H9 (cell line): ENCODE measurements at regions not wholly inside any gene's neighbourhood (a gene's known extent, or its start where the extent isn't known, plus 50 kb on each side); places are given as distances from the start of the nearest gene placed in this dataset.

Source experiments
- DNase-seq: peaks from one replicate; pipeline ENCODE4 v3.0.0-alpha.2; 2017
- H2AFZ ChIP-seq: one replicate; pipeline ENCODE4 v1.6.1; 2013; ENCODE audit warnings: mild to moderate bottlenecking, low read length, control low read depth, moderate library complexity
- H2AK5ac ChIP-seq: 2 replicates; pipeline ENCODE4 v1.6.1; 2013; ENCODE audit warnings: low read length, control low read depth, mixed read lengths; ENCODE audit not compliant: insufficient read length
- H2BK120ac ChIP-seq: one replicate; pipeline ENCODE4 v1.6.1; 2013; ENCODE audit warnings: low read depth, mild to moderate bottlenecking, low read length, control low read depth, inconsistent platforms; ENCODE audit not compliant: poor library complexity, severe bottlenecking
- H2BK12ac ChIP-seq: 2 replicates; pipeline ENCODE4 v1.6.1; 2013; ENCODE audit warnings: low read length, control low read depth, mixed read lengths, low read depth; ENCODE audit not compliant: insufficient read length
- H2BK15ac ChIP-seq: 2 replicates; pipeline ENCODE4 v1.6.1; 2013; ENCODE audit warnings: low read depth, low read length, control low read depth
- H2BK20ac ChIP-seq: one replicate; pipeline ENCODE4 v1.6.1; 2013; ENCODE audit warnings: low read depth, mild to moderate bottlenecking, low read length, control low read depth, inconsistent platforms; ENCODE audit not compliant: poor library complexity, severe bottlenecking
- H2BK5ac ChIP-seq: 2 replicates; pipeline ENCODE4 v1.6.1; 2013; ENCODE audit warnings: low read length, control low read depth, mixed read lengths; ENCODE audit not compliant: insufficient read length
- H3K14ac ChIP-seq: 2 replicates; pipeline ENCODE4 v1.6.1; 2013; ENCODE audit warnings: low read length, control low read depth; ENCODE audit not compliant: insufficient read depth
- H3K18ac ChIP-seq: 2 replicates; pipeline ENCODE4 v1.6.1; 2013; ENCODE audit warnings: low read depth, mild to moderate bottlenecking, mixed read lengths, low read length, control low read depth; ENCODE audit not compliant: insufficient read length
- H3K23ac ChIP-seq: 2 replicates; pipeline ENCODE4 v1.6.1; 2013; ENCODE audit warnings: low read length, control low read depth, mixed read lengths, low read depth; ENCODE audit not compliant: insufficient read length
- H3K23me2 ChIP-seq: 2 replicates; pipeline ENCODE4 v1.6.1; 2013; ENCODE audit warnings: low read depth, mild to moderate bottlenecking, mixed read lengths, low read length, control low read depth; ENCODE audit not compliant: insufficient read length, poor library complexity, severe bottlenecking
- H3K27ac ChIP-seq: 2 replicates; pipeline ENCODE4 v1.5.1; 2013; ENCODE audit warnings: low read length, control low read depth, mixed read lengths, low read depth; ENCODE audit not compliant: insufficient read length
- H3K27me3 ChIP-seq: 2 replicates; pipeline ENCODE4 v1.6.1; 2013; ENCODE audit warnings: low read length, control low read depth, inconsistent platforms; ENCODE audit not compliant: insufficient read depth
- H3K4ac ChIP-seq: 2 replicates; pipeline ENCODE4 v1.6.1; 2013; ENCODE audit warnings: low read depth, mild to moderate bottlenecking, control low read depth, inconsistent platforms, low read length, moderate library complexity
- H3K4me1 ChIP-seq: 2 replicates; pipeline ENCODE4 v1.6.1; 2013; ENCODE audit warnings: low read length, control low read depth, inconsistent platforms; ENCODE audit not compliant: insufficient read depth
- H3K4me2 ChIP-seq: 2 replicates; pipeline ENCODE4 v1.6.1; 2013; ENCODE audit warnings: low read length, control low read depth, mixed read lengths; ENCODE audit not compliant: insufficient read length, insufficient read depth
- H3K56ac ChIP-seq: 2 replicates; pipeline ENCODE4 v1.6.1; 2013; ENCODE audit warnings: low read depth, mild to moderate bottlenecking, mixed read lengths, low read length, control low read depth; ENCODE audit not compliant: insufficient read length
- H3K79me1 ChIP-seq: 2 replicates; pipeline ENCODE4 v1.6.1; 2013; ENCODE audit warnings: low read depth, mild to moderate bottlenecking, moderate library complexity, low read length, control low read depth, inconsistent platforms; ENCODE audit not compliant: insufficient read depth, poor library complexity, severe bottlenecking
- H3K79me2 ChIP-seq: 2 replicates; pipeline ENCODE4 v1.6.1; 2013; ENCODE audit warnings: low read length, control low read depth, inconsistent platforms; ENCODE audit not compliant: insufficient read depth
- H3K9ac ChIP-seq: 2 replicates; pipeline ENCODE4 v1.6.1; 2013; ENCODE audit warnings: low read length, control low read depth, mixed read lengths; ENCODE audit not compliant: insufficient read length; ENCODE audit errors: extremely low read depth
- H3K9me3 ChIP-seq: one replicate; pipeline ENCODE4 v1.6.1; 2013; ENCODE audit warnings: low read depth, low read length, inconsistent platforms; ENCODE audit not compliant: control insufficient read depth
- H3T11ph ChIP-seq: one replicate; pipeline ENCODE4 v1.6.1; 2013; ENCODE audit warnings: mild to moderate bottlenecking, low read length, control low read depth, inconsistent platforms
- H4K20me1 ChIP-seq: one replicate; pipeline ENCODE4 v1.6.1; 2013; ENCODE audit not compliant: control insufficient read depth, insufficient read length, insufficient read depth
- H4K5ac ChIP-seq: 2 replicates; pipeline ENCODE4 v1.6.1; 2013; ENCODE audit warnings: low read depth, mild to moderate bottlenecking, mixed read lengths, low read length, control low read depth; ENCODE audit not compliant: insufficient read length
- H4K8ac ChIP-seq: replicated peaks from 2 replicates; pipeline ENCODE4 v1.6.1; 2013; ENCODE audit warnings: low read length, control low read depth, mixed read lengths, low read depth; ENCODE audit not compliant: insufficient read length
- H4K91ac ChIP-seq: 2 replicates; pipeline ENCODE4 v1.6.1; 2013; ENCODE audit warnings: low read depth, mild to moderate bottlenecking, moderate library complexity, mixed read lengths, low read length, control low read depth; ENCODE audit not compliant: insufficient read length
- H3K27ac Mint-ChIP-seq, 3 experiments: 2 replicates in 2 of 3; 3 replicates in 1 of 3; pipeline ENCODE4 v1.8.0; 2020 to 2021; ENCODE audit warnings: mixed read lengths in 3 of 3, mild to moderate bottlenecking in 1 of 3, moderate library complexity in 1 of 3
- H3K27me3 Mint-ChIP-seq: 2 replicates; pipeline ENCODE4 v1.8.0; 2021; ENCODE audit warnings: low read depth, mild to moderate bottlenecking, moderate library complexity, mixed read lengths
- H3K36me3 Mint-ChIP-seq, 3 experiments: 2 replicates in 2 of 3; 3 replicates in 1 of 3; pipeline ENCODE4 v1.8.0; 2020 to 2021; ENCODE audit warnings: low read depth in 3 of 3, mixed read lengths in 3 of 3; ENCODE audit not compliant: insufficient read depth in 1 of 3
- H3K4me1 Mint-ChIP-seq, 2 experiments: 2 replicates each; pipeline ENCODE4 v1.8.0; 2020; ENCODE audit warnings: mixed read lengths in 2 of 2
- H3K4me3 Mint-ChIP-seq, 2 experiments: 2 replicates in 1 of 2; 3 replicates in 1 of 2; pipeline ENCODE4 v1.8.0; 2020 to 2021; ENCODE audit warnings: mild to moderate bottlenecking in 2 of 2, mixed read lengths in 2 of 2, moderate library complexity in 1 of 2
- H3K9me3 Mint-ChIP-seq, 2 experiments: 2 replicates in 1 of 2; 3 replicates in 1 of 2; pipeline ENCODE4 v1.8.0; 2020; ENCODE audit warnings: mild to moderate bottlenecking in 2 of 2, mixed read lengths in 2 of 2, moderate library complexity in 1 of 2
- WGBS: extraction: QIAGEN DNeasy Blood & Tissue Kit; methylation state at CpG from one replicate; pipeline ENCODE4 v1.1.7; 2013; ENCODE audit warnings: missing lambda C conversion rate, low lambda C conversion rate, mixed read lengths; ENCODE audit not compliant: insufficient read length; ENCODE audit errors: extremely low coverage; 5-methylcytosine and 5-hydroxymethylcytosine counted together
- TF ChIP-seq, protein P1 (sequence below): fragments of 200-600 bp; sonication (generic); conservative IDR thresholded peaks from 3 replicates; pipeline ENCODE4 v1.8.0; 2021; ENCODE audit warnings: antibody characterized with exemption, mild to moderate bottlenecking

DNA sequence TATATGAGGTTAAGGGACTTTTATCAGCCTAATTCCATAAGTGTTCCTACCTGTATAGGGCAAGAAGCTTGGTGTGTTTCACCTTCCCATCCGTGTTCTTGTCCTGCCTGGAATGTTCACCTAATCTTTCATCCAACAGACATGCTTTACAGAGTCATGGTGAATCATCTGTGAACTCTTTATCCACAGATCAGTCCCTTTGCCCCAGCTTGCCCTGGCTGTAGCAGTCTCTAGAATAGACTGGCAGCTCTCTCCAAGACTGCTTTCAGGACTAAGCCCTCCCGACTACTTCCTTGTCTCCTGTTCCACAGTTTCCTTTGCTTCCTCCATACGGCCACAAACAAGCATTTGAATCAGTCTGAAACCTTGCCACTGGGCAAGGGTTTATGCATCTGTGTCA is 177.9 kb upstream of the IL15 start:
- no peak overlapping the region for H2AFZ ChIP-seq
- no peak overlapping the region for H3K4me2 ChIP-seq
- no peak overlapping the region for H4K5ac ChIP-seq
- no peaks in the 10 kb centered on the region for H3K9me3 ChIP-seq
- WGBS = no CpG with 5 or more reads among the region's 3 CpGs
- no peaks in the 10 kb centered on the region for H3K23me2 ChIP-seq
- no peak overlapping the region for H3K56ac ChIP-seq
- no peak overlapping the region for H3K4ac ChIP-seq
- no peak overlapping the region for H3T11ph ChIP-seq
- no peaks in the 10 kb centered on the region for H3K36me3 Mint-ChIP-seq
- H3K27ac ChIP-seq = no peak overlapping the region
- H3K27me3 ChIP-seq = no peaks in the 10 kb centered on the region
- H4K20me1 ChIP-seq = no peaks in the 10 kb centered on the region
- H3K79me2 ChIP-seq = no peaks in the 10 kb centered on the region
- H3K9ac ChIP-seq = no peak overlapping the region
- no peak overlapping the region for H4K8ac ChIP-seq
- no peaks in the 10 kb centered on the region for H3K27me3 Mint-ChIP-seq
- H2AK5ac ChIP-seq = no peak overlapping the region
- no peak overlapping the region for H4K91ac ChIP-seq
- no peaks in the 10 kb centered on the region for H3K79me1 ChIP-seq
- no peak overlapping the region for H3K4me3 Mint-ChIP-seq
- no peaks in the 10 kb centered on the region for H3K9me3 Mint-ChIP-seq
- TF ChIP-seq, protein P1, sequence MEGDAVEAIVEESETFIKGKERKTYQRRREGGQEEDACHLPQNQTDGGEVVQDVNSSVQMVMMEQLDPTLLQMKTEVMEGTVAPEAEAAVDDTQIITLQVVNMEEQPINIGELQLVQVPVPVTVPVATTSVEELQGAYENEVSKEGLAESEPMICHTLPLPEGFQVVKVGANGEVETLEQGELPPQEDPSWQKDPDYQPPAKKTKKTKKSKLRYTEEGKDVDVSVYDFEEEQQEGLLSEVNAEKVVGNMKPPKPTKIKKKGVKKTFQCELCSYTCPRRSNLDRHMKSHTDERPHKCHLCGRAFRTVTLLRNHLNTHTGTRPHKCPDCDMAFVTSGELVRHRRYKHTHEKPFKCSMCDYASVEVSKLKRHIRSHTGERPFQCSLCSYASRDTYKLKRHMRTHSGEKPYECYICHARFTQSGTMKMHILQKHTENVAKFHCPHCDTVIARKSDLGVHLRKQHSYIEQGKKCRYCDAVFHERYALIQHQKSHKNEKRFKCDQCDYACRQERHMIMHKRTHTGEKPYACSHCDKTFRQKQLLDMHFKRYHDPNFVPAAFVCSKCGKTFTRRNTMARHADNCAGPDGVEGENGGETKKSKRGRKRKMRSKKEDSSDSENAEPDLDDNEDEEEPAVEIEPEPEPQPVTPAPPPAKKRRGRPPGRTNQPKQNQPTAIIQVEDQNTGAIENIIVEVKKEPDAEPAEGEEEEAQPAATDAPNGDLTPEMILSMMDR = no peak
- H2BK12ac ChIP-seq = no peak overlapping the region
- no peak overlapping the region for H3K23ac ChIP-seq
- H3K4me1 Mint-ChIP-seq = no peaks in the 10 kb centered on the region
- H2BK20ac ChIP-seq = no peak overlapping the region
- no peak overlapping the region for H2BK5ac ChIP-seq
- H2BK15ac ChIP-seq = no peak overlapping the region
- H3K18ac ChIP-seq = no peak overlapping the region
- no peak overlapping the region for H2BK120ac ChIP-seq
- H3K14ac ChIP-seq = no peak overlapping the region
- no peak overlapping the region for H3K27ac Mint-ChIP-seq
- no peaks in the 10 kb centered on the region for H3K4me1 ChIP-seq
- DNase-seq = no peak
